Neural progenitor cell (in vitro differentiated cells): ENCODE measurements at regions not wholly inside any gene's neighbourhood (a gene's known extent, or its start where the extent isn't known, plus 50 kb on each side); places are given as distances from the start of the nearest gene placed in this dataset.

ENCODE experiments used
- EZH2 ChIP-seq: fragments of 200-600 bp; sonication (generic); IDR thresholded peaks from 2 replicates; pipeline ENCODE4 v1.6.1; 2017; ENCODE audit warnings: antibody characterized with exemption, mild to moderate bottlenecking, moderate library complexity
- EZH2phosphoT487 ChIP-seq: fragments of 200-600 bp; sonication (generic); IDR thresholded peaks from 2 replicates; pipeline ENCODE4 v1.6.1; 2017; ENCODE audit warnings: antibody characterized with exemption
- TF ChIP-seq, protein P1 (sequence below): fragments of 200-600 bp; sonication (generic); IDR thresholded peaks from 2 replicates; pipeline ENCODE4 v1.5.1; 2017; ENCODE audit warnings: antibody characterized with exemption, mild to moderate bottlenecking

DNA sequence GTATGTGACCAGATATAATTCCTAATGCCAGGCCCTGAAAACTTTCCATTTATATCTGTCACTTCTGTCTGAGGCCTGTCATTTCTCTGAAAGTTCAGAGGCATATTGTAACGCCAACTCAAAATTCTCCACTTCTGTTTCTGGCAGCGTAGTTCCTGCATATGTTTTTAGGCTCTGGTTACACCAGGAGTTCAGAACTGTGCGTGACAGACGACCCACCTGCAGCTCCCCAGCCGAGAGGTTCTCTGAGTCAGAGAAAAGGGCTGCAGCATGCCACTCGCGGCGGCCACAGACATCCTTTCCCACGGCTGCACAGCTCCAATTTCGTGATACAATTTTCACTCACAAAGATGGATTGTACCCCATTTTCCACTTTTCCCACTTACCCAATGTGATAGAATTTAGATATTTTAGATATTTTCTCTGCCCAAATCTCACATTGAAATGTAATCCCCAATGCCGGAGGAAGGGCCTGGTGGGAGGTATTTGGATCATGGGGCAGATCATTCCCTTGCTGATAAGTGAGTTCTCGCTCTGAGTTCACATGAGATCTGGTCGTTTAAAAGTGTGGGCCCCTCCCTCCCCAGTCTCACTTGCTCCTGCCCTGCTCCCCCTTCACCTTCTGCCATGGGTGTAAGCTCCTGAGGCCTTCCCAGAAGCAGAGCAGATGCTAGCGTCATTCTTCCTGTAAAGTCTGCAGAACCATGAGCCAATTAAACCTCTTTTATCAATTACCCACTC lies 308.1 kb downstream of the LIG4 start:
- TF ChIP-seq, protein P1, sequence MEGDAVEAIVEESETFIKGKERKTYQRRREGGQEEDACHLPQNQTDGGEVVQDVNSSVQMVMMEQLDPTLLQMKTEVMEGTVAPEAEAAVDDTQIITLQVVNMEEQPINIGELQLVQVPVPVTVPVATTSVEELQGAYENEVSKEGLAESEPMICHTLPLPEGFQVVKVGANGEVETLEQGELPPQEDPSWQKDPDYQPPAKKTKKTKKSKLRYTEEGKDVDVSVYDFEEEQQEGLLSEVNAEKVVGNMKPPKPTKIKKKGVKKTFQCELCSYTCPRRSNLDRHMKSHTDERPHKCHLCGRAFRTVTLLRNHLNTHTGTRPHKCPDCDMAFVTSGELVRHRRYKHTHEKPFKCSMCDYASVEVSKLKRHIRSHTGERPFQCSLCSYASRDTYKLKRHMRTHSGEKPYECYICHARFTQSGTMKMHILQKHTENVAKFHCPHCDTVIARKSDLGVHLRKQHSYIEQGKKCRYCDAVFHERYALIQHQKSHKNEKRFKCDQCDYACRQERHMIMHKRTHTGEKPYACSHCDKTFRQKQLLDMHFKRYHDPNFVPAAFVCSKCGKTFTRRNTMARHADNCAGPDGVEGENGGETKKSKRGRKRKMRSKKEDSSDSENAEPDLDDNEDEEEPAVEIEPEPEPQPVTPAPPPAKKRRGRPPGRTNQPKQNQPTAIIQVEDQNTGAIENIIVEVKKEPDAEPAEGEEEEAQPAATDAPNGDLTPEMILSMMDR = no peak
- TF ChIP-seq EZH2 (no peak), EZH2phosphoT487 (no peak)
